OCI-LY1 (cell line): ENCODE measurements at regions not wholly inside any gene's neighbourhood (a gene's known extent, or its start where the extent isn't known, plus 50 kb on each side); places are given as distances from the start of the nearest gene placed in this dataset.

Experiments
- H2AFZ ChIP-seq: fragments of 200-600 bp; sonication (generic), shearing (Covaris generic); 2 replicates; pipeline ENCODE4 v1.6.0; 2014; ENCODE audit warnings: antibody characterized with exemption, mild to moderate bottlenecking, low read length
- H3F3A ChIP-seq: fragments of 200-600 bp; sonication (generic), shearing (Covaris generic); 2 replicates; pipeline ENCODE4 v1.6.0; 2014; ENCODE audit warnings: mild to moderate bottlenecking, antibody characterized with exemption, low read length, moderate library complexity; ENCODE audit not compliant: insufficient read depth
- H3K27ac ChIP-seq: fragments of 200-600 bp; sonication (generic); 2 replicates; pipeline ENCODE4 v1.5.1; 2014; ENCODE audit warnings: low read length, mixed run types, mild to moderate bottlenecking, low read depth; ENCODE audit not compliant: poor library complexity, severe bottlenecking
- H3K27me3 ChIP-seq: fragments of 200-600 bp; sonication (generic); 2 replicates; pipeline ENCODE4 v1.6.0; 2014; ENCODE audit warnings: antibody characterized with exemption, mild to moderate bottlenecking, low read length, moderate library complexity; ENCODE audit not compliant: insufficient read depth
- H3K36me3 ChIP-seq: fragments of 200-600 bp; sonication (generic); 2 replicates; pipeline ENCODE4 v1.6.1; 2014; ENCODE audit warnings: mild to moderate bottlenecking, antibody characterized with exemption, low read length, moderate library complexity, mixed read lengths; ENCODE audit not compliant: insufficient read depth
- H3K4me1 ChIP-seq: fragments of 200-600 bp; sonication (generic); 2 replicates; pipeline ENCODE4 v1.5.1; 2014; ENCODE audit warnings: mild to moderate bottlenecking, low read length, moderate library complexity; ENCODE audit not compliant: insufficient read depth, severe bottlenecking
- H3K4me2 ChIP-seq: fragments of 200-600 bp; sonication (generic), shearing (Covaris generic); 2 replicates; pipeline ENCODE4 v1.6.1; 2014; ENCODE audit warnings: low read length
- H3K4me3 ChIP-seq: fragments of 200-600 bp; sonication (generic); 2 replicates; pipeline ENCODE4 v1.5.1; 2014; ENCODE audit warnings: low read length, low read depth, mild to moderate bottlenecking, mixed read lengths; ENCODE audit not compliant: poor library complexity, severe bottlenecking
- H3K79me2 ChIP-seq: fragments of 200-600 bp; shearing (Covaris generic); 2 replicates; pipeline ENCODE4 v1.6.1; 2016; ENCODE audit warnings: mixed run types, low read length, mixed read lengths; ENCODE audit not compliant: insufficient read depth
- H3K9ac ChIP-seq: fragments of 200-600 bp; sonication (generic), shearing (Covaris generic); 2 replicates; pipeline ENCODE4 v1.6.1; 2014; ENCODE audit warnings: mild to moderate bottlenecking, low read length, mixed read lengths
- H3K9me2 ChIP-seq: fragments of 200-600 bp; sonication (generic), shearing (Covaris generic); 2 replicates; pipeline ENCODE4 v1.6.1; 2014; ENCODE audit warnings: low read depth, mild to moderate bottlenecking, low read length, mixed read lengths
- H3K9me3 ChIP-seq: fragments of 200-600 bp; shearing (Covaris generic); 2 replicates; pipeline ENCODE4 v1.6.1; 2014; ENCODE audit warnings: low read length, mixed read lengths
- H4K20me1 ChIP-seq: fragments of 200-600 bp; sonication (generic), shearing (Covaris generic); 2 replicates; pipeline ENCODE4 v1.6.0; 2016; ENCODE audit warnings: mild to moderate bottlenecking, low read length; ENCODE audit not compliant: insufficient read depth
- EZH2 ChIP-seq: fragments of 200-600 bp; sonication (generic), shearing (Covaris generic); IDR thresholded peaks from 2 replicates; pipeline ENCODE4 v1.8.0; 2017; ENCODE audit warnings: borderline replicate concordance, mixed run types, mild to moderate bottlenecking, antibody characterized with exemption, low read length, moderate library complexity, mixed read lengths
- TF ChIP-seq, protein P1 (sequence below): fragments of 200-600 bp; sonication (generic), shearing (Covaris generic); IDR thresholded peaks from 2 replicates; pipeline ENCODE4 v1.5.1; 2017; ENCODE audit warnings: mild to moderate bottlenecking, antibody characterized with exemption, low read length, moderate library complexity, mixed read lengths

DNA sequence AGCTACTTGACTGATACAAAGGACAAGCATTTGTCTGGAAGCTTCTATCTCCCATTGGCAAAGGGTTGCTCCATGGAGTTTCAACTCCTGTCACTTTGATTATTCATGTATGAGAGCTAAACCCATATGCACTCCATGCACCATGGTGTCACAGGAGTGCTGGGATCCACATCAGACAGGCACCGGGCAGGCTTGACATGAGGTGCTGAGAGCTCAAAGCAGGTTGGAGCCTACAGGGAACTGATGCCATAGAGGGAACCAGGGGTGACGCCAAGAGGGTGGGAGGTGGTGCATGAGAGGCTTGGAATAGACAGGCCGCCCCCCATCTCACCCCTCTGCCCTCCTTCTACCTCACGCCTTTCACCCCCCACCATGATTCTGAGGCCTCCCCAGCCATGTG lies 199.8 kb upstream of the CCDC68 start:
- H3K27me3 ChIP-seq: no peaks in the 10 kb centered on the region
- no peaks in the 10 kb centered on the region for H4K20me1 ChIP-seq
- TF ChIP-seq EZH2: no peak
- TF ChIP-seq, protein P1, sequence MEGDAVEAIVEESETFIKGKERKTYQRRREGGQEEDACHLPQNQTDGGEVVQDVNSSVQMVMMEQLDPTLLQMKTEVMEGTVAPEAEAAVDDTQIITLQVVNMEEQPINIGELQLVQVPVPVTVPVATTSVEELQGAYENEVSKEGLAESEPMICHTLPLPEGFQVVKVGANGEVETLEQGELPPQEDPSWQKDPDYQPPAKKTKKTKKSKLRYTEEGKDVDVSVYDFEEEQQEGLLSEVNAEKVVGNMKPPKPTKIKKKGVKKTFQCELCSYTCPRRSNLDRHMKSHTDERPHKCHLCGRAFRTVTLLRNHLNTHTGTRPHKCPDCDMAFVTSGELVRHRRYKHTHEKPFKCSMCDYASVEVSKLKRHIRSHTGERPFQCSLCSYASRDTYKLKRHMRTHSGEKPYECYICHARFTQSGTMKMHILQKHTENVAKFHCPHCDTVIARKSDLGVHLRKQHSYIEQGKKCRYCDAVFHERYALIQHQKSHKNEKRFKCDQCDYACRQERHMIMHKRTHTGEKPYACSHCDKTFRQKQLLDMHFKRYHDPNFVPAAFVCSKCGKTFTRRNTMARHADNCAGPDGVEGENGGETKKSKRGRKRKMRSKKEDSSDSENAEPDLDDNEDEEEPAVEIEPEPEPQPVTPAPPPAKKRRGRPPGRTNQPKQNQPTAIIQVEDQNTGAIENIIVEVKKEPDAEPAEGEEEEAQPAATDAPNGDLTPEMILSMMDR: no peak
- no peak overlapping the region for H2AFZ ChIP-seq
- H3K4me2 ChIP-seq: no peak overlapping the region
- H3K4me1 ChIP-seq: no peaks in the 10 kb centered on the region
- H3K27ac ChIP-seq: no peak overlapping the region
- no peaks in the 10 kb centered on the region for H3K9me2 ChIP-seq
- H3F3A ChIP-seq: no peaks in the 10 kb centered on the region
- H3K9ac ChIP-seq: no peak overlapping the region
- H3K4me3 ChIP-seq: no peak overlapping the region
- no peaks in the 10 kb centered on the region for H3K9me3 ChIP-seq
- no peaks in the 10 kb centered on the region for H3K79me2 ChIP-seq
- no peaks in the 10 kb centered on the region for H3K36me3 ChIP-seq

DNA sequence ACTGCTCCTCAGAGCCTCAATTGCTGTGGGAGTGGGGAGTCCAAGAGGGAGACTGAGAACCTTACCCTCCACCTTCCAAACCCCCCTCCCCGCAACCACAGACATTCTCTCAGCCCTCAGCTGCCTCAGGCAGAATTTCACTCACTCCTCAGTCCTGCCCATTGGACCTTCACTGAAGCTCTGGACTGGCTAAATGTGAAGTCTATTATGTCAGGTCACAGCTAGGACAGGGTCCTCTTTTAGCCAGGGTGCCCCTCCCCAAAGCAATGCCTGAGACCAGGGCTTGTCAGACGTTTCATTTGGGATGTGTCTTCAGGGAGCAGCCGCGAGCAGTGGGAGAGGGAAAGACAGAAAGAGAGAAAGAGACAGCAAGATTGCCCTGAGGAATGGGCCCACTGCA lies 199.3 kb upstream of the CCDC68 start:
- H3K9me3 ChIP-seq: no peaks in the 10 kb centered on the region
- H3K27ac ChIP-seq: no peak overlapping the region
- H2AFZ ChIP-seq: no peak overlapping the region
- no peak overlapping the region for H3K9ac ChIP-seq
- H3K4me3 ChIP-seq: no peak overlapping the region
- TF ChIP-seq, protein P1: no peak
- TF ChIP-seq EZH2: no peak
- H3K27me3 ChIP-seq: no peaks in the 10 kb centered on the region
- no peaks in the 10 kb centered on the region for H3K9me2 ChIP-seq
- H3K4me2 ChIP-seq: no peak overlapping the region
- no peaks in the 10 kb centered on the region for H3F3A ChIP-seq
- H3K36me3 ChIP-seq: no peaks in the 10 kb centered on the region
- H4K20me1 ChIP-seq: no peaks in the 10 kb centered on the region
- no peaks in the 10 kb centered on the region for H3K79me2 ChIP-seq
- H3K4me1 ChIP-seq: no peaks in the 10 kb centered on the region

DNA sequence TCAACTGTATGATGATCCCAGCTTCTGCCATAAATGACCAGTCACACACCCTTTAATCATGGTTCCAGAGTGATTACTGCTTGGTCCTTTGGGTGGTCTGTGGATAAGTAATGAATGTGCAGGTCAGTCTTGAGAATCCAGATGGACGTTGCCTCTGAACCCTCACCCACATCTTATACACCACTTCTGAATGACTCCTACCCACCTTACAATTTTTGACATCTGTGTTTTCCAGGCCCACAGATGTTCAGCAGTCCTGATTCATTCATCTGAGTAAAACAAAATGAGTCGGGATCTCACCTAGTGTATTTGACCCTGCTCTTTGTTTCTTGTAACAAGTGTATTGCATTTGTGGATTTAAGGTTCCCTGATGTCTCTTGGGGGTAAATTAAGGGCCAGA lies 194.1 kb upstream of the CCDC68 start:
- TF ChIP-seq EZH2: no peak
- TF ChIP-seq, protein P1: no peak
- Histone ChIP-seq H3F3A (no peaks in the 10 kb centered on the region), H3K4me1 (no peaks in the 10 kb centered on the region), H3K79me2 (no peaks in the 10 kb centered on the region), H3K9me2 (no peaks in the 10 kb centered on the region), H3K4me3 (no peak overlapping the region), H3K9ac (no peak overlapping the region), H3K9me3 (no peaks in the 10 kb centered on the region), H3K36me3 (no peaks in the 10 kb centered on the region), H3K27ac (no peak overlapping the region), H3K27me3 (no peaks in the 10 kb centered on the region), H2AFZ (no peak overlapping the region), H3K4me2 (no peak overlapping the region), H4K20me1 (no peaks in the 10 kb centered on the region)
